Glomerular endothelial cell (primary cell): ENCODE measurements at regions not wholly inside any gene's neighbourhood (a gene's known extent, or its start where the extent isn't known, plus 50 kb on each side); places are given as distances from the start of the nearest gene placed in this dataset.

ENCODE experiments used
- DNase-seq: peaks from one replicate; pipeline ENCODE4 v3.0.0-alpha.2; 2011; ENCODE audit warnings: low read depth, low spot score; ENCODE audit errors: extremely low read depth

GRCh38 chr13:31925079-31925478 lies 106.5 kb upstream of the FRY start:
- DNase-seq, result no peak

- DNase-seq, result no peak
These were observed 104.3 kb upstream of the FRY start for GRCh38 chr13:31927219-31927653.

- no peak for DNase-seq
These were observed 102.4 kb upstream of the FRY start for GRCh38 chr13:31929031-31929770.

GRCh38 chr13:31930490-31930889 lies 101.1 kb upstream of the FRY start:
- no peak for DNase-seq

- no peak for DNase-seq
These were observed 100.6 kb upstream of the FRY start for GRCh38 chr13:31930901-31931522.

- no peak for DNase-seq
These were observed 94.1 kb upstream of the FRY start for GRCh38 chr13:31937436-31937835.

- no peak for DNase-seq
These were observed 91.5 kb upstream of the FRY start for GRCh38 chr13:31940076-31940475.

GRCh38 chr13:31943591-31943990 lies 88.0 kb upstream of the FRY start:
- DNase-seq, result no peak

GRCh38 chr13:31944262-31945160 lies 87.1 kb upstream of the FRY start:
- no peak for DNase-seq

GRCh38 chr13:31945202-31945961 lies 86.2 kb upstream of the FRY start:
- no peak for DNase-seq

GRCh38 chr13:31946091-31946770 lies 85.3 kb upstream of the FRY start:
- DNase-seq, result no peak

GRCh38 chr13:31947105-31947504 lies 84.5 kb upstream of the FRY start:
- no peak for DNase-seq

GRCh38 chr13:31947506-31947905 lies 84.1 kb upstream of the FRY start:
- no peak for DNase-seq

GRCh38 chr13:31949486-31949885 lies 82.1 kb upstream of the FRY start:
- no peak for DNase-seq

- no peak for DNase-seq
These were observed 81.3 kb upstream of the FRY start for GRCh38 chr13:31950111-31950815.

- no peak for DNase-seq
These were observed 80.3 kb upstream of the FRY start for GRCh38 chr13:31951215-31951678.

GRCh38 chr13:31952641-31953380 lies 78.8 kb upstream of the FRY start:
- DNase-seq, result no peak

GRCh38 chr13:31955101-31955500 lies 76.5 kb upstream of the FRY start:
- DNase-seq, result no peak

GRCh38 chr13:31955741-31956140 lies 75.8 kb upstream of the FRY start:
- DNase-seq, result no peak
